T-helper 2 cell treated with Interferon-gamma antibody and Interleukin-4, amounts not matched to agents 5 μg/mL and 100 μg/mL, for 36 hours (primary cell): ENCODE measurements at regions not wholly inside any gene's neighbourhood (a gene's known extent, or its start where the extent isn't known, plus 50 kb on each side); places are given as distances from the start of the nearest gene placed in this dataset.

Experiments
- DNase-seq: peaks from one replicate; pipeline ENCODE4 v3.0.0; 2021; ENCODE audit warnings: low spot score
- H3K27ac Mint-ChIP-seq: one replicate; pipeline ENCODE4 v1.8.0; 2021; ENCODE audit warnings: mild to moderate bottlenecking, mixed read lengths
- H3K27me3 Mint-ChIP-seq: one replicate; pipeline ENCODE4 v1.8.0; 2021; ENCODE audit warnings: low read depth, mixed read lengths
- H3K36me3 Mint-ChIP-seq: one replicate; pipeline ENCODE4 v1.8.0; 2021; ENCODE audit warnings: low read depth, mixed read lengths
- H3K4me1 Mint-ChIP-seq: one replicate; pipeline ENCODE4 v1.8.0; 2021; ENCODE audit warnings: low read depth, mixed read lengths
- H3K4me3 Mint-ChIP-seq: one replicate; pipeline ENCODE4 v1.8.0; 2022; ENCODE audit warnings: mild to moderate bottlenecking, moderate library complexity, mixed read lengths
- H3K9me3 Mint-ChIP-seq: one replicate; pipeline ENCODE4 v1.8.0; 2021; ENCODE audit warnings: mixed read lengths

DNA sequence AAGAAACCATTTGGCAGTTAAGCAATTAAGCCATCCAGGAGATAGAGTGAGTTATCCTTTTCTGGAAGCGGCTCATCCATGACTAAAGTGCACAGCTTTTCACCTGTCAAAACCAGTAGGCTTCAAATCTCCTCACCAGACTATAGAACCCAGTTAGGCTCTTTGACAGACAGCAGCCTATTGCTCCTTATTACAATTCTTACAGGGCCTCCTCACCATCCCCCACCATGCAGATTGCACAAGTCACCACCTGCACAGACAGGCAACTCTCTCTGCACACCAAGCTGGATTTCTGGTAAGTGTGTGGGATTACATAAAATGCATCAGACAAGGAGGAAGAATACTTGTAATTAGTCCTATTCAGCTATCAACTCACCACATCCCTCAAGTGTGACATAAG, 301.6 kb downstream of the SNX13 start:
- H3K36me3 Mint-ChIP-seq, result no peaks in the 10 kb centered on the region
- no peak overlapping the region for H3K4me3 Mint-ChIP-seq
- no peaks in the 10 kb centered on the region for H3K4me1 Mint-ChIP-seq
- DNase-seq, result no peak
- peaks cover 14% of the 10 kb centered on the region for H3K27me3 Mint-ChIP-seq
- no peak overlapping the region for H3K27ac Mint-ChIP-seq
- no peaks in the 10 kb centered on the region for H3K9me3 Mint-ChIP-seq

GRCh38 chr7:17640730-17641377, 299.4 kb downstream of the SNX13 start:
- Mint-ChIP-seq H3K4me3 (no peak overlapping the region), H3K36me3 (no peaks in the 10 kb centered on the region), H3K27ac (no peak overlapping the region), H3K27me3 (peaks cover 11% of the 10 kb centered on the region), H3K9me3 (no peaks in the 10 kb centered on the region), H3K4me1 (no peaks in the 10 kb centered on the region)
- DNase-seq, result no peak

GRCh38 chr7:17645500-17645899, 294.8 kb downstream of the SNX13 start:
- Mint-ChIP-seq H3K4me3 (no peak overlapping the region), H3K9me3 (no peaks in the 10 kb centered on the region), H3K27me3 (peaks cover 10% of the 10 kb centered on the region), H3K36me3 (no peaks in the 10 kb centered on the region), H3K27ac (no peak overlapping the region), H3K4me1 (no peaks in the 10 kb centered on the region)
- no peak for DNase-seq

DNA sequence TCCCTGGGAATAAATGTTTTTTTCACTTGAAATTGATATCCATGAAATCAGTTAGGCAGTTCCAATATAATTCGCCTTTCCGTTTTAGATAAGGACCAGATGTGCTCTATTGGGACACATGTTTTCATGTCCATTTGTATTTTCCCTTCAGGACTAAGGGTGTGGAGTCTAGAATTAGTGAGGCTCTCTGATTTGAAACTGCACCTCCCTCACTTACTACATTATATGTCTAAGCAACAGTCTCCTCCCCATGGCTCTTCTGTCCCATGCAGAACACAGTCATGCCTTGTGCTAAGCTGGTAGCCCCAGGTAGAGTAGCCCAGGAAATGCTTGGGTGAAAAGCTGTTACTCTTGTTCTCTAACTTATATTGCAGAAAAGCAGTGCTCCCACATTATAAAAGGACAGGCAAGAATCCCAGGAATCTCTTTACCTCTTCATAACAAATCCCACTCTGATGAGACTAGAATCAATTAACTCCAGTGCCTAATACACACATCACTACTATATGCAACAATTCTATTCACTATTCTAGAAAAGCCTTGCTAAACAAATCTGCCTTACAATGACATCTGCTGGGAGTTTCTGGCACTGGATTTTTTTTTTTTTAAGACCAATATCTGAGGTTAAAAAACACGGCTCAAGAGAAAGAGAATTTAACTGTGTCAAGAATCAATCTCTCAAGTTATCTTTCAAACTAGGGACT, 293.9 kb downstream of the SNX13 start:
- DNase-seq, result no peak
- H3K27ac Mint-ChIP-seq, result no peak overlapping the region

DNA sequence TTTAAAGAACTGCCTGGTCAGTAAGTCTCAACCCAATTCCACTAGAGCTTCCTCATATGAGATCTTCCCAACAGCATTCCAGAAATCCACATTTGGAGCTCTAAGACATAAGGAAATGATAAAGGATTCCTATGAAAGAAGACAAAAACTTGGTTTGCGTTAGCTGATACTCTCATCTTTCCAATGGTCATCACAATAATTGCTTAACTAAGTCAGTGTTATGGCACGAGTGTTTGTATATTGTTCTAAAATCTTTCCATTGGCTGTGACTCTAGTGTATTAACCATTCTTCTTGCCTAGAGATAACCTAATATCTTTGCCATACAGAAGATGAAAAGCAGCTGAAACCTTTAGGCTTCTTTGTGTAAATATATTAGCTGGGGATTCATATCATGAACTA, 289.0 kb downstream of the SNX13 start:
- no peaks in the 10 kb centered on the region for H3K4me1 Mint-ChIP-seq
- no peaks in the 10 kb centered on the region for H3K36me3 Mint-ChIP-seq
- no peaks in the 10 kb centered on the region for H3K9me3 Mint-ChIP-seq
- no peak overlapping the region for H3K4me3 Mint-ChIP-seq
- peaks cover 9% of the 10 kb centered on the region for H3K27me3 Mint-ChIP-seq
- no peak overlapping the region for H3K27ac Mint-ChIP-seq
- no peak for DNase-seq

More for the DNA sequence above, 293.9 kb downstream of the SNX13 start:
- Mint-ChIP-seq H3K9me3 (no peaks in the 10 kb centered on the region), H3K36me3 (no peaks in the 10 kb centered on the region), H3K4me1 (no peaks in the 10 kb centered on the region), H3K4me3 (no peak overlapping the region), H3K27me3 (peaks cover 10% of the 10 kb centered on the region)

DNA sequence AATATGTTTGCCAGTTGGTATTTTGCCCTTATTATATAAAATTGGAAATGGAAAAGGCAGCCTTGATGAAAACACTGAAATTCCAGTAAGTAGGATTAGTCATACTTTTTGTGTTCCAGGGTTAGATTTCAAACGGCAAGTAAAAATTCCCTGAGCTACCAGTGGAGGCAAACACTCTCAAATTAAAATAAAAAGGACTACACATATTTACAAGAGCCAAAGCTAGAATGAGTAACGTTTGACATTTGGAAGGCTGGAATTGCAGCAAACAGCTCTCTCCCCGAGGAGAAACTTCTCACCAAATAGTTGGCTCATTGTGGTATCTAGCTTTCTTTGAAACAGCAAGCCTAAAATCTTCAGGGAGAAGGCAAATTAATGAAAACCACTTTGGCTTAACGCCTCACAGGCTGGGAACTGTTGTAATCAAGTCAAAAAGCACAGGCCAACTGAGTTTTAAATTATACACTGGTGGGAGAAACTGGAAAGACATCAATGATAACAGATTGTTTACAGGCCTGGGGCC, 288.4 kb downstream of the SNX13 start:
- DNase-seq, result no peak
- H3K36me3 Mint-ChIP-seq, result no peaks in the 10 kb centered on the region
- H3K27ac Mint-ChIP-seq, result no peak overlapping the region
- no peak overlapping the region for H3K4me3 Mint-ChIP-seq
- H3K27me3 Mint-ChIP-seq, result peaks cover 10% of the 10 kb centered on the region
- no peaks in the 10 kb centered on the region for H3K9me3 Mint-ChIP-seq
- H3K4me1 Mint-ChIP-seq, result no peaks in the 10 kb centered on the region

GRCh38 chr7:17654940-17655339, 285.4 kb downstream of the SNX13 start:
- Mint-ChIP-seq H3K36me3 (no peaks in the 10 kb centered on the region), H3K27me3 (peaks cover 7% of the 10 kb centered on the region), H3K4me1 (no peaks in the 10 kb centered on the region), H3K4me3 (no peak overlapping the region), H3K9me3 (no peaks in the 10 kb centered on the region), H3K27ac (no peak overlapping the region)
- no peak for DNase-seq

DNA sequence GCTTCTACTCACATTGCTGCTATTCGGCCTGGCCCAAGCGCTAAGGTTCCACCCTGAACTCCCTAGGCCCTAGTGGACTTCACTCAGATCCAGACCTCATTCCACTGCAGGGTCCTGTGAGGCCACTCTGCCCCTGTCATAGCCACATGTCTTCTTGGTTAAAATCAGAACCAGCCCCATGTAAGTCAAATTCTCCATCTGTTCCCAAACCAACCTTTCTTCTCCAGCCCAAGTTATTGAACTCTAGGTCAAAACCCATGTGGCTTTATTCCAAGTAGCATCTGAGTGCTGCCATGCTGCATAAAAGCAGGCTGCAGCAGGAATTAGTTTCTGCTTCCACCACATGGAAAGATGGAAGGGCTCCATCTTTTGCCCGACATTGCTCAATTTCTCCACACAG, 281.2 kb downstream of the SNX13 start:
- Mint-ChIP-seq H3K27me3 (peaks cover 4% of the 10 kb centered on the region), H3K9me3 (no peaks in the 10 kb centered on the region), H3K4me1 (no peaks in the 10 kb centered on the region), H3K27ac (no peak overlapping the region), H3K4me3 (no peak overlapping the region), H3K36me3 (no peaks in the 10 kb centered on the region)
- DNase-seq, result no peak

- H3K4me3 Mint-ChIP-seq, result no peak overlapping the region
- peaks cover 2% of the 10 kb centered on the region for H3K27me3 Mint-ChIP-seq
- H3K9me3 Mint-ChIP-seq, result no peaks in the 10 kb centered on the region
- H3K36me3 Mint-ChIP-seq, result no peaks in the 10 kb centered on the region
- H3K27ac Mint-ChIP-seq, result no peak overlapping the region
- DNase-seq, result no peak
- H3K4me1 Mint-ChIP-seq, result no peaks in the 10 kb centered on the region
Observed at GRCh38 chr7:17660116-17660515, 280.2 kb downstream of the SNX13 start.

DNA sequence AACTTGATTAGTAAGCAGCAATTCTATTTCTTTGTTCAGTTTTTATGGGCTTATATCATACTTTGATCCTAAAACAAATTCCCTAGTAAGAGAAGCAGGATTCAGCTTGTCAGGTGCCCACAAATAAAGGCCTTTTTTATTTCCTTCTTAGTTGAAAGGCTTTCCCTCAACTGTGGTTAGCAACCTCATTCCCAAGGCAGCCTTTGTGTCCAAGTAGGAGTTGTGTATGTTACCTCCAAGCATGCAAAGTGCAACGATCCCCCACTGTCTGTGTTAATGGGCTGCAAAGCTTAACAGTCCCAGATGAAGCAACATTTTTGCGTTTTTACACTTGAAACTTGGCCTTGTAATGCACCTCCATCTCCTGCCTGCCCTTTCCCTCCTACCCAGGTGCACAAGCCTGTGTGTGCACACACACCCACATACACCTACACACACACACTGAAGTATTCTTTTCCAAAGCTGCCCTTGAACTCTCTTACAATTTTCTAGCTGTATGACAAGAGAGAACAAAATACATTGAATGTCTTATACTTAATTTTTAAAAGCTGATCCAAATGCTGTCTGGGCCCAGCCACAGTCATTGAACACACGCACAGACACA, 278.2 kb downstream of the SNX13 start:
- Mint-ChIP-seq H3K4me1 (no peaks in the 10 kb centered on the region), H3K36me3 (no peaks in the 10 kb centered on the region), H3K9me3 (no peaks in the 10 kb centered on the region), H3K27ac (no peak overlapping the region), H3K27me3 (no peaks in the 10 kb centered on the region), H3K4me3 (no peak overlapping the region)
- DNase-seq, result no peak

- Mint-ChIP-seq H3K4me3 (no peak overlapping the region), H3K36me3 (no peaks in the 10 kb centered on the region), H3K4me1 (no peaks in the 10 kb centered on the region), H3K9me3 (no peaks in the 10 kb centered on the region), H3K27ac (no peak overlapping the region), H3K27me3 (no peaks in the 10 kb centered on the region)
- DNase-seq, result no peak
Observed at GRCh38 chr7:17663061-17663675, 277.1 kb downstream of the SNX13 start.

GRCh38 chr7:17665029-17665428, 275.3 kb downstream of the SNX13 start:
- H3K27ac Mint-ChIP-seq, result no peak overlapping the region
- H3K27me3 Mint-ChIP-seq, result peaks cover 5% of the 10 kb centered on the region
- H3K4me3 Mint-ChIP-seq, result no peak overlapping the region
- no peaks in the 10 kb centered on the region for H3K4me1 Mint-ChIP-seq
- DNase-seq, result no peak
- H3K9me3 Mint-ChIP-seq, result no peaks in the 10 kb centered on the region
- H3K36me3 Mint-ChIP-seq, result no peaks in the 10 kb centered on the region

- Mint-ChIP-seq H3K9me3 (no peaks in the 10 kb centered on the region), H3K4me3 (no peak overlapping the region), H3K27ac (no peak overlapping the region), H3K27me3 (peaks cover 8% of the 10 kb centered on the region), H3K4me1 (no peaks in the 10 kb centered on the region), H3K36me3 (no peaks in the 10 kb centered on the region)
- no peak for DNase-seq
Observed at GRCh38 chr7:17668122-17668521, 272.2 kb downstream of the SNX13 start.

DNA sequence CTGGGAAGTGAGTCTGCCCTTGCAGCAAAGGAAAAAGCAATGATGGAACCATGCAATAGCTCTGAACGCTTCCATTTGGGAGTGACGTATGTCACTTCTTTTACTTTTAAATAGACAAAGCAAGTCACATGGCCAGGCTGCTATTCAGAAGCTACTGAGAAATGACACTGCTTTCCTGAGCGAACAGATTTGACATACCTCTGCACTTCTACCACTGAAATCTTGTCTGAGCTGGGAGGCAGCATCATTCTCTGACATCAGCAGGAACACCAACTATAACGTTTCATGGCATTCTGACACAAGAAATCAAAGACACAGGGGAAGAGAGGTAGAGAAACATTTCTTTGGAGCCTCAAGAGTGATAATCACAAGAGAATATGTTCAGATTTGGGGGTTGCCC, 271.1 kb downstream of the SNX13 start:
- no peak overlapping the region for H3K27ac Mint-ChIP-seq
- no peak overlapping the region for H3K4me3 Mint-ChIP-seq
- H3K27me3 Mint-ChIP-seq, result peaks cover 8% of the 10 kb centered on the region
- H3K9me3 Mint-ChIP-seq, result no peaks in the 10 kb centered on the region
- DNase-seq, result no peak
- peaks cover under 1% of the 10 kb centered on the region for H3K4me1 Mint-ChIP-seq
- no peaks in the 10 kb centered on the region for H3K36me3 Mint-ChIP-seq
